ENCODE measurements at regions not wholly inside any gene's neighbourhood (a gene's known extent, or its start where the extent isn't known, plus 50 kb on each side); places are given as distances from the start of the nearest gene placed in this dataset.

DNA sequence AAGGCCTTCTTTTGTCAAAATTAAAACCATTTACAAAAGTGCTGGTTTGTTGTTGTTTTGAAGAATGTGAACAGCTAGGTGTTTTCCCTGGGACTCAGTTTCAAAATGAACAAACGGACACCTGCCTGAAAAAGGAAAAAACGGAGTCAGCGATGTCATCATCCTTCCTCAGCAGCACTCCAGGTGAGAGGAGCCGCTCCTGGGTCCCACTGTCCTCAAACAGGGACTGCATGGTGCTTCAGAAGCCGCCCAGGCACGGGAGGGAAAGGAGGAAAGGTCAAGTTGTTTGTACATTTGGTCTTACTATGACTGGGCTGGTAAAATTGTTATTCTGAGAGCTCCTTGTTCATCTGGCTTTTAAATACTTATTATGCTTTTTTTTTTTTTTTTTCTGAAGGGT, 69.0 kb upstream of the ZSWIM6 start:
- Histone ChIP-seq H2AFZ (ENCODE audit: low read length) (no peak overlapping the region), H3K4me3 (ENCODE audit: low read length) (no peak overlapping the region), H3K27me3 (ENCODE audit: low read length) (no peaks in the 10 kb centered on the region), H3K9ac (ENCODE audit: low read length) (no peak overlapping the region), H3K27ac (ENCODE audit: low read length) (no peak overlapping the region), H3K9me2 (replicated peaks; ENCODE audit: low read length) (no peaks in the 10 kb centered on the region), H3K9me3 (ENCODE audit: low read length) (no peaks in the 10 kb centered on the region), H3K36me3 (ENCODE audit: low read depth, low read length) (no peaks in the 10 kb centered on the region), H4K20me1 (ENCODE audit: low read length) (no peaks in the 10 kb centered on the region), H3K79me2 (ENCODE audit: low read length) (no peaks in the 10 kb centered on the region), H3K4me2 (ENCODE audit: low read length) (no peak overlapping the region), H3K4me1 (ENCODE audit: insufficient read depth, low read length) (no peaks in the 10 kb centered on the region), H3F3A (ENCODE audit: low read length, unreplicated experiment) (no peaks in the 10 kb centered on the region)
- CTCF ChIA-PET = no interaction called here
- POLR2A ChIA-PET (ENCODE audit: unreplicated experiment) = no interaction called here
- no TSS peak for BruUV-seq (replicated peaks)
- TF ChIP-seq EZH2phosphoT487 (IDR thresholded peaks at IDR 0.05; ENCODE audit: borderline replicate concordance, low read length) = no peak
- intact Hi-C loops (cut with micrococcal nuclease) = no loop called here
- no peak for ATAC-seq
- DNase-seq = no peak

DNA sequence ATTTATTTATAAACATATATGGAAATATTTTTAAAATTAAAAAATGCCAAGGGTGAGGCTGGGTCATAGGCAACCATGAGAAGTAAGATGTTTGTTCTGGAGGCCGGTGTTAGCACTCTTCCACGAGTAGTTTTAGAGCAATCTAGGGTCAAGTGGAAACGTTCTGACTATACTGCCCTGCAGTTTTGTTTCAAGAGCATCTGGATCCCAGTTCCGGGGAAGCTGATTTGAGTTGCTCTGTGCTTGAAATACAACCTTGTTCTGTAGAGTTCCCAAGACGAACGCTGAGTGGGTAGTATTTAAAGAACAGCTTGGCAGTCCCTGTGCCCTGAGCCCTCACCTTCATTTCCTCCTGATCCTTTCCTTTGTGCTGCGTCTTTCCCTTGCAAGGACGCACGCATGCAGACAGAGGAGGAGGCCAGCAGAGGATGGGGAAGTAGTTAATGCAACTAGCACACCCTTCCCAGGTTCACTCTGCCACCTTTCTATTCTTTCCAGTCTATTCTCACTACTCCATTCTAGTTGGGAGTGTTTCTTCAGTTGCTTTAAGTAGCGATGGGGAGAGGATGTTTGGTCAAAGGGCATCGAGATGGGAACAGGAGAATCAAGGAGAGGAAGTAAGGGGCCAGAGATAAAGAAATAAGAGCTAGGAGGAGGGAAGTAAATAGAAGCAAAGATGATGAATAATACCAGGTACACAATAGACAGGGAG, 68.3 kb upstream of the ZSWIM6 start:
- H3K79me2 ChIP-seq (ENCODE audit: low read length) = no peaks in the 10 kb centered on the region
- H3K4me1 ChIP-seq (ENCODE audit: insufficient read depth, low read length) = no peaks in the 10 kb centered on the region
- CTCF ChIA-PET = no interaction called here
- no peak overlapping the region for H3K4me3 ChIP-seq (ENCODE audit: low read length)
- ATAC-seq (no peak), DNase-seq (no peak)
- POLR2A ChIA-PET (ENCODE audit: unreplicated experiment) = no interaction called here
- intact Hi-C loops (cut with micrococcal nuclease) = no loop called here
- no peaks in the 10 kb centered on the region for H3K36me3 ChIP-seq (ENCODE audit: low read depth, low read length)
- no peaks in the 10 kb centered on the region for H3K27me3 ChIP-seq (ENCODE audit: low read length)
- no peak overlapping the region for H3K4me2 ChIP-seq (ENCODE audit: low read length)
- H2AFZ ChIP-seq (ENCODE audit: low read length) = no peak overlapping the region
- no peaks in the 10 kb centered on the region for H4K20me1 ChIP-seq (ENCODE audit: low read length)
- no peaks in the 10 kb centered on the region for H3K9me3 ChIP-seq (ENCODE audit: low read length)
- no peaks in the 10 kb centered on the region for H3F3A ChIP-seq (ENCODE audit: low read length, unreplicated experiment)
- TF ChIP-seq EZH2 (IDR thresholded peaks at IDR 0.05; ENCODE audit: low read length, unreplicated experiment) (no peak), EZH2phosphoT487 (IDR thresholded peaks at IDR 0.05; ENCODE audit: borderline replicate concordance, low read length) (no peak)
- TF ChIP-seq, protein P1, sequence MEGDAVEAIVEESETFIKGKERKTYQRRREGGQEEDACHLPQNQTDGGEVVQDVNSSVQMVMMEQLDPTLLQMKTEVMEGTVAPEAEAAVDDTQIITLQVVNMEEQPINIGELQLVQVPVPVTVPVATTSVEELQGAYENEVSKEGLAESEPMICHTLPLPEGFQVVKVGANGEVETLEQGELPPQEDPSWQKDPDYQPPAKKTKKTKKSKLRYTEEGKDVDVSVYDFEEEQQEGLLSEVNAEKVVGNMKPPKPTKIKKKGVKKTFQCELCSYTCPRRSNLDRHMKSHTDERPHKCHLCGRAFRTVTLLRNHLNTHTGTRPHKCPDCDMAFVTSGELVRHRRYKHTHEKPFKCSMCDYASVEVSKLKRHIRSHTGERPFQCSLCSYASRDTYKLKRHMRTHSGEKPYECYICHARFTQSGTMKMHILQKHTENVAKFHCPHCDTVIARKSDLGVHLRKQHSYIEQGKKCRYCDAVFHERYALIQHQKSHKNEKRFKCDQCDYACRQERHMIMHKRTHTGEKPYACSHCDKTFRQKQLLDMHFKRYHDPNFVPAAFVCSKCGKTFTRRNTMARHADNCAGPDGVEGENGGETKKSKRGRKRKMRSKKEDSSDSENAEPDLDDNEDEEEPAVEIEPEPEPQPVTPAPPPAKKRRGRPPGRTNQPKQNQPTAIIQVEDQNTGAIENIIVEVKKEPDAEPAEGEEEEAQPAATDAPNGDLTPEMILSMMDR (conservative IDR thresholded peaks at IDR 0.05; ENCODE audit: low read depth, low read length) = no peak
- no peaks in the 10 kb centered on the region for H3K9me2 ChIP-seq (replicated peaks; ENCODE audit: low read length)
- no peak overlapping the region for H3K9ac ChIP-seq (ENCODE audit: low read length)
- BruUV-seq (replicated peaks) = no TSS peak
- H3K27ac ChIP-seq (ENCODE audit: low read length) = no peak overlapping the region

DNA sequence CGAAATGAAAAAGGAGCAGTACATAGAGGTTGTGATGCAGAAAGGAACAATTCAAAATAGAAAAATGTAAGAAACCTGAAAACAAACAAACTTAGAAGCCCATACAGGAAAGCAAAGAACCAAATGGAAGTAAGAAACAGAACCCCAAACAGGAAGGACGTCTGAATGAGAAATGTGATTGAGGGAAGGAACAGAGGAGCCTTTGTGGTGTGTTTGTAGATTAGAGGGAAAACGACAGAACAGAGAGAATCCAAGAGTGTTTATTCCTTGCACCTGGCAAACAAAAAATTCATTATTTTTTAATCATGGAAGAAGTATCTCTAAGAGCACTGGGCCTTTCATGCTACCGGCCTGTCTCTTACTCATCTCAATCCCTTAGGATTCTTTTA, 67.8 kb upstream of the ZSWIM6 start:
- Histone ChIP-seq H3F3A (ENCODE audit: low read length, unreplicated experiment) (no peaks in the 10 kb centered on the region), H4K20me1 (ENCODE audit: low read length) (no peaks in the 10 kb centered on the region), H3K27me3 (ENCODE audit: low read length) (no peaks in the 10 kb centered on the region), H3K9ac (ENCODE audit: low read length) (no peak overlapping the region), H3K27ac (ENCODE audit: low read length) (no peak overlapping the region), H3K9me3 (ENCODE audit: low read length) (no peaks in the 10 kb centered on the region), H3K4me3 (ENCODE audit: low read length) (no peak overlapping the region), H3K36me3 (ENCODE audit: low read depth, low read length) (no peaks in the 10 kb centered on the region), H2AFZ (ENCODE audit: low read length) (no peak overlapping the region), H3K79me2 (ENCODE audit: low read length) (no peaks in the 10 kb centered on the region), H3K9me2 (replicated peaks; ENCODE audit: low read length) (no peaks in the 10 kb centered on the region), H3K4me1 (ENCODE audit: insufficient read depth, low read length) (no peaks in the 10 kb centered on the region), H3K4me2 (ENCODE audit: low read length) (no peak overlapping the region)
- no TSS peak for BruUV-seq (replicated peaks)
- ATAC-seq (no peak), DNase-seq (no peak)
- intact Hi-C loops (cut with micrococcal nuclease) = no loop called here
- ChIA-PET POLR2A (ENCODE audit: unreplicated experiment) (no interaction called here), CTCF (no interaction called here)
- TF ChIP-seq EZH2phosphoT487 (IDR thresholded peaks at IDR 0.05; ENCODE audit: borderline replicate concordance, low read length) = no peak
- TF ChIP-seq EZH2 (IDR thresholded peaks at IDR 0.05; ENCODE audit: low read length, unreplicated experiment) = no peak
- TF ChIP-seq, protein P1 (conservative IDR thresholded peaks at IDR 0.05; ENCODE audit: low read depth, low read length) = no peak
